Fibroblast of lung (primary cell): ENCODE measurements at regions not wholly inside any gene's neighbourhood (a gene's known extent, or its start where the extent isn't known, plus 50 kb on each side); places are given as distances from the start of the nearest gene placed in this dataset.

Source experiments
- CTCF ChIP-seq, 2 donors: IDR thresholded peaks in 1 of 2; conservative IDR thresholded peaks in 1 of 2; 1 replicate in 1 of 2; 2 replicates in 1 of 2; pipeline ENCODE4 v1.5.1; 2011 to 2012; ENCODE audit warnings: low read length in 2 of 2, control low read depth in 1 of 2, inconsistent platforms in 1 of 2, low read depth in 1 of 2, mild to moderate bottlenecking in 1 of 2
- EZH2 ChIP-seq: IDR thresholded peaks from 2 replicates; pipeline ENCODE4 v1.5.1; 2012; ENCODE audit warnings: low read length, control low read depth, mild to moderate bottlenecking; ENCODE audit errors: missing control alignments

GRCh38 chr7:116386674-116387073, 112.9 kb upstream of the CAV2 start:
- TF ChIP-seq CTCF (conservative IDR thresholded peaks at IDR 0.05 in 1 of 2, IDR thresholded peaks at IDR 0.05 in 1 of 2; ENCODE audit: low read depth in 1 of 2, low read length in 2 of 2) (no peak), EZH2 (no peak)
